MM.1S (cell line): ENCODE measurements at regions not wholly inside any gene's neighbourhood (a gene's known extent, or its start where the extent isn't known, plus 50 kb on each side); places are given as distances from the start of the nearest gene placed in this dataset.

Experiments used
- EZH2 ChIP-seq: fragments of 300-600 bp; sonication (generic); optimal IDR thresholded peaks from 2 replicates; pipeline ENCODE3; 2017; ENCODE audit warnings: low read depth, mild to moderate bottlenecking, antibody characterized with exemption, low read length, mixed read lengths
- EZH2phosphoT487 ChIP-seq: fragments of 300-600 bp; sonication (generic); IDR thresholded peaks from 2 replicates; pipeline ENCODE4 v1.6.1; 2018; ENCODE audit warnings: antibody characterized with exemption, low read length
- TF ChIP-seq, protein P1 (sequence below): fragments of 300-600 bp; sonication (generic); IDR thresholded peaks from 2 replicates; pipeline ENCODE4 v1.5.1; 2016; ENCODE audit warnings: antibody characterized with exemption, low read length, mixed read lengths

DNA sequence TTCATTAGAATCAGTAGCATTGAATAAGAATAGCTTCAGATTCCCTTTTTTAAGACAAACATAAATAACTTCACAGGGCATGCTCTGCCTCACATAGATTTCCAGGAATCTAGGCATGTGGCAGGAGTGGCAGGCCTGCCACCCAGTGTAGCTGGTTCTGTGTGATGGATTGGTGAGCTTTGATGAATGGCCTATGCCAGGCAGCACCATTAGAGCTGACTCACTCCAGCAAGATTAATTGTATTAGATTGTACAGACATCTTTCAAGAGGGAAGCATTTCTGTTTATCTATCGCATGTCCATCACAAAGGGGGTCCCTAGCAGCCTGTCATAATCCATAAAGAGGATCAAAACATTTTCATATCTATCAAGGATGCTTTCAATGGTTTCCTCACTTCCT, 71.9 kb downstream of the NAA11 start:
- TF ChIP-seq, protein P1, sequence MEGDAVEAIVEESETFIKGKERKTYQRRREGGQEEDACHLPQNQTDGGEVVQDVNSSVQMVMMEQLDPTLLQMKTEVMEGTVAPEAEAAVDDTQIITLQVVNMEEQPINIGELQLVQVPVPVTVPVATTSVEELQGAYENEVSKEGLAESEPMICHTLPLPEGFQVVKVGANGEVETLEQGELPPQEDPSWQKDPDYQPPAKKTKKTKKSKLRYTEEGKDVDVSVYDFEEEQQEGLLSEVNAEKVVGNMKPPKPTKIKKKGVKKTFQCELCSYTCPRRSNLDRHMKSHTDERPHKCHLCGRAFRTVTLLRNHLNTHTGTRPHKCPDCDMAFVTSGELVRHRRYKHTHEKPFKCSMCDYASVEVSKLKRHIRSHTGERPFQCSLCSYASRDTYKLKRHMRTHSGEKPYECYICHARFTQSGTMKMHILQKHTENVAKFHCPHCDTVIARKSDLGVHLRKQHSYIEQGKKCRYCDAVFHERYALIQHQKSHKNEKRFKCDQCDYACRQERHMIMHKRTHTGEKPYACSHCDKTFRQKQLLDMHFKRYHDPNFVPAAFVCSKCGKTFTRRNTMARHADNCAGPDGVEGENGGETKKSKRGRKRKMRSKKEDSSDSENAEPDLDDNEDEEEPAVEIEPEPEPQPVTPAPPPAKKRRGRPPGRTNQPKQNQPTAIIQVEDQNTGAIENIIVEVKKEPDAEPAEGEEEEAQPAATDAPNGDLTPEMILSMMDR, result no peak
- TF ChIP-seq EZH2 (no peak), EZH2phosphoT487 (no peak)
